GM06990 (cell line): ENCODE measurements at regions not wholly inside any gene's neighbourhood (a gene's known extent, or its start where the extent isn't known, plus 50 kb on each side); places are given as distances from the start of the nearest gene placed in this dataset.

Experiments
- DNase-seq: peaks from one replicate; pipeline ENCODE4 v3.0.0-alpha.2; 2011; ENCODE audit not compliant: insufficient read length; ENCODE audit errors: extremely low read depth
- H3K27me3 ChIP-seq: replicated peaks from 2 replicates; pipeline ENCODE4 v1.6.0; 2011; ENCODE audit warnings: low read length; ENCODE audit not compliant: control insufficient read depth, insufficient read depth
- H3K36me3 ChIP-seq: 2 replicates; pipeline ENCODE4 v1.5.1; 2011; ENCODE audit warnings: low read length; ENCODE audit not compliant: control insufficient read depth, insufficient read depth
- H3K4me3 ChIP-seq: replicated peaks from 2 replicates; pipeline ENCODE4 v1.5.1; 2011; ENCODE audit warnings: low read depth, mild to moderate bottlenecking, control low read depth, low read length
- CTCF ChIP-seq: IDR thresholded peaks from 2 replicates; pipeline ENCODE4 v1.5.1; 2011; ENCODE audit warnings: low read length, control low read depth, mild to moderate bottlenecking, inconsistent platforms; ENCODE audit not compliant: insufficient read depth, poor library complexity, severe bottlenecking

GRCh38 chr3:154762486-154762885 lies 317.6 kb upstream of the MME start:
- H3K27me3 ChIP-seq = no peaks in the 10 kb centered on the region
- H3K4me3 ChIP-seq = no peak overlapping the region
- TF ChIP-seq CTCF = no peak
- H3K36me3 ChIP-seq = no peaks in the 10 kb centered on the region
- no peak for DNase-seq

- no peaks in the 10 kb centered on the region for H3K36me3 ChIP-seq
- H3K4me3 ChIP-seq = no peak overlapping the region
- DNase-seq = no peak
- TF ChIP-seq CTCF = no peak
- no peaks in the 10 kb centered on the region for H3K27me3 ChIP-seq
Observed at GRCh38 chr3:154759966-154760365, 320.2 kb upstream of the MME start.

- no peak for TF ChIP-seq CTCF
- no peak for DNase-seq
- H3K36me3 ChIP-seq = no peaks in the 10 kb centered on the region
- no peak overlapping the region for H3K4me3 ChIP-seq
- no peaks in the 10 kb centered on the region for H3K27me3 ChIP-seq
Observed at GRCh38 chr3:154758109-154758868, 321.8 kb upstream of the MME start.

- no peak for DNase-seq
- H3K36me3 ChIP-seq = no peaks in the 10 kb centered on the region
- no peak overlapping the region for H3K4me3 ChIP-seq
- no peaks in the 10 kb centered on the region for H3K27me3 ChIP-seq
- TF ChIP-seq CTCF = no peak
Observed at GRCh38 chr3:154753101-154753500, 323.1 kb upstream of the GPR149 start.

- Histone ChIP-seq H3K36me3 (no peaks in the 10 kb centered on the region), H3K4me3 (no peak overlapping the region), H3K27me3 (no peaks in the 10 kb centered on the region)
- TF ChIP-seq CTCF = no peak
- no peak for DNase-seq
Observed at GRCh38 chr3:154749514-154749913, 319.5 kb upstream of the GPR149 start.

- Histone ChIP-seq H3K36me3 (no peaks in the 10 kb centered on the region), H3K4me3 (no peak overlapping the region), H3K27me3 (no peaks in the 10 kb centered on the region)
- TF ChIP-seq CTCF = no peak
- no peak for DNase-seq
Observed at GRCh38 chr3:154745929-154746328, 315.9 kb upstream of the GPR149 start.
